IMR-90 (cell line): ENCODE measurements at regions not wholly inside any gene's neighbourhood (a gene's known extent, or its start where the extent isn't known, plus 50 kb on each side); places are given as distances from the start of the nearest gene placed in this dataset.

Experiments used
- ATAC-seq: fragments of 200-7000 bp; cut with Tn5 transposase; 2 replicates; pipeline ENCODE4 v1.9.1; 2020; ENCODE audit warnings: low read depth, mild to moderate bottlenecking, moderate library complexity
- BruUV-seq: library from RNA; stranded (reverse); fragments of 400-500 nt; replicated peaks from 2 replicates; lab custom pipeline; 2021; lab: Mats Ljungman, UMichigan
- CTCF ChIA-PET: fragments of 300-600 bp; formaldehyde crosslinking; extraction: SDS; loops from one replicate; lab custom pipeline; 2021; ENCODE audit warnings: antibody characterized with exemption; lab: Yijun Ruan, JAX
- POLR2A ChIA-PET: fragments of 300-600 bp; sonication (Branson Sonifier 250); formaldehyde crosslinking; loops from one replicate; lab custom pipeline; 2022; ENCODE audit warnings: antibody characterized with exemption; ENCODE audit not compliant: unreplicated experiment; lab: Charles Lee
- DNase-seq: peaks from one replicate; pipeline ENCODE4 v3.0.0; 2013
- H2AFZ ChIP-seq: replicated peaks from 2 replicates; pipeline ENCODE3; 2013; ENCODE audit warnings: low read length, mild to moderate bottlenecking; ENCODE audit not compliant: poor library complexity
- H2AK5ac ChIP-seq: 2 replicates; pipeline ENCODE4 v1.6.1; 2013; ENCODE audit warnings: low read depth, low read length, inconsistent platforms
- H2AK9ac ChIP-seq: replicated peaks from 2 replicates; pipeline ENCODE3; 2013; ENCODE audit warnings: mild to moderate bottlenecking, low read depth, low read length, moderate library complexity; ENCODE audit not compliant: poor library complexity
- H2BK120ac ChIP-seq: 2 replicates; pipeline ENCODE4 v1.6.1; 2013; ENCODE audit warnings: low read depth, low read length, inconsistent platforms
- H2BK15ac ChIP-seq: 3 replicates; pipeline ENCODE4 v1.6.1; 2013; ENCODE audit warnings: low read depth, low read length, inconsistent platforms
- H2BK20ac ChIP-seq: 2 replicates; pipeline ENCODE4 v1.6.1; 2013; ENCODE audit warnings: low read depth, mild to moderate bottlenecking, inconsistent platforms, low read length, moderate library complexity
- H2BK5ac ChIP-seq: 2 replicates; pipeline ENCODE4 v1.6.1; 2013; ENCODE audit warnings: mild to moderate bottlenecking, low read depth, low read length, inconsistent platforms; ENCODE audit not compliant: poor library complexity, severe bottlenecking
- H3K14ac ChIP-seq: replicated peaks from 2 replicates; pipeline ENCODE4 v1.6.1; 2013; ENCODE audit warnings: low read depth, low read length, inconsistent platforms
- H3K18ac ChIP-seq: 2 replicates; pipeline ENCODE4 v1.6.1; 2013; ENCODE audit warnings: low read depth, low read length, control low read depth
- H3K23ac ChIP-seq: 2 replicates; pipeline ENCODE4 v1.6.1; 2013; ENCODE audit warnings: low read depth, low read length, inconsistent platforms
- H3K27ac ChIP-seq: 2 replicates; pipeline ENCODE4 v1.5.1; 2013; ENCODE audit warnings: mild to moderate bottlenecking, control low read depth, low read length; ENCODE audit not compliant: insufficient read depth
- H3K27me3 ChIP-seq: 2 replicates; pipeline ENCODE4 v1.6.1; 2013; ENCODE audit warnings: low read length; ENCODE audit not compliant: control insufficient read depth, insufficient read depth
- H3K36me3 ChIP-seq: 2 replicates; pipeline ENCODE4 v1.6.1; 2013; ENCODE audit warnings: low read length, mixed read lengths; ENCODE audit not compliant: control insufficient read depth, insufficient read depth
- H3K4ac ChIP-seq: 2 replicates; pipeline ENCODE4 v1.6.1; 2013; ENCODE audit warnings: low read depth, low read length, inconsistent platforms
- H3K4me1 ChIP-seq: 2 replicates; pipeline ENCODE4 v1.6.1; 2013; ENCODE audit warnings: low read length, mixed read lengths; ENCODE audit not compliant: control insufficient read depth, insufficient read depth
- H3K4me2 ChIP-seq: 2 replicates; pipeline ENCODE4 v1.6.1; 2013; ENCODE audit warnings: low read depth, mild to moderate bottlenecking, control low read depth, low read length, moderate library complexity
- H3K4me3 ChIP-seq: 2 replicates; pipeline ENCODE4 v1.5.1; 2013; ENCODE audit warnings: low read depth, mild to moderate bottlenecking, control low read depth, low read length, moderate library complexity; ENCODE audit not compliant: insufficient read depth
- H3K56ac ChIP-seq: 2 replicates; pipeline ENCODE4 v1.6.1; 2013; ENCODE audit warnings: low read length, inconsistent platforms; ENCODE audit not compliant: insufficient read depth; ENCODE audit errors: extremely low read depth
- H3K79me1 ChIP-seq, 2 experiments: 2 replicates each; pipeline ENCODE4 v1.6.1; 2013; ENCODE audit warnings: low read length in 2 of 2, inconsistent platforms in 1 of 2, low read depth in 1 of 2
- H3K9ac ChIP-seq: 2 replicates; pipeline ENCODE4 v1.6.1; 2013; ENCODE audit warnings: low read depth, low read length, control low read depth
- H3K9me1 ChIP-seq: 2 replicates; pipeline ENCODE4 v1.6.1; 2013; ENCODE audit warnings: low read length, inconsistent platforms; ENCODE audit not compliant: insufficient read depth
- H3K9me3 ChIP-seq: 2 replicates; pipeline ENCODE4 v1.6.1; 2013; ENCODE audit warnings: low read length; ENCODE audit not compliant: control insufficient read depth, insufficient read depth
- H4K20me1 ChIP-seq: 2 replicates; pipeline ENCODE4 v1.6.1; 2013; ENCODE audit warnings: low read length, inconsistent platforms; ENCODE audit not compliant: insufficient read depth
- H4K5ac ChIP-seq: 2 replicates; pipeline ENCODE4 v1.6.1; 2013; ENCODE audit warnings: mild to moderate bottlenecking, low read depth, low read length, control low read depth
- H4K8ac ChIP-seq, 2 experiments: 2 replicates each; pipeline ENCODE4 v1.6.1; 2013; ENCODE audit warnings: low read depth in 2 of 2, low read length in 2 of 2, control low read depth in 1 of 2, inconsistent platforms in 1 of 2
- H4K91ac ChIP-seq: 2 replicates; pipeline ENCODE4 v1.6.1; 2013; ENCODE audit warnings: low read depth, low read length, inconsistent platforms; ENCODE audit not compliant: insufficient read depth
- MAZ ChIP-seq: IDR thresholded peaks from 2 replicates; pipeline ENCODE4 v1.6.1; 2012; ENCODE audit warnings: low read depth, mild to moderate bottlenecking, low read length, improper control_type of control experiment, moderate library complexity, borderline replicate concordance
- RCOR1 ChIP-seq: IDR thresholded peaks from 2 replicates; pipeline ENCODE4 v1.6.1; 2012; ENCODE audit warnings: mild to moderate bottlenecking, low read length, improper control_type of control experiment; ENCODE audit not compliant: insufficient replicate concordance
- dilution Hi-C: fragments of 300-500 bp; cut with HindIII; formaldehyde crosslinking; loops from one replicate; pipeline ENCODE4 v1.14.3; 2018; ENCODE audit warnings: low sequenced_read_pairs; ENCODE audit not compliant: unreplicated experiment
- in situ Hi-C: fragments of 300-500 bp; cut with MboI; formaldehyde crosslinking; loops from 3 replicates; pipeline ENCODE4 v1.14.3; 2019; ENCODE audit warnings: low sequenced_read_pairs, inconsistent platforms, mixed read lengths
- intact Hi-C: fragments of 100-400 bp; cut with micrococcal nuclease; formaldehyde crosslinking; loops from 2 replicates; pipeline ENCODE4 v1.10.0; 2022

DNA sequence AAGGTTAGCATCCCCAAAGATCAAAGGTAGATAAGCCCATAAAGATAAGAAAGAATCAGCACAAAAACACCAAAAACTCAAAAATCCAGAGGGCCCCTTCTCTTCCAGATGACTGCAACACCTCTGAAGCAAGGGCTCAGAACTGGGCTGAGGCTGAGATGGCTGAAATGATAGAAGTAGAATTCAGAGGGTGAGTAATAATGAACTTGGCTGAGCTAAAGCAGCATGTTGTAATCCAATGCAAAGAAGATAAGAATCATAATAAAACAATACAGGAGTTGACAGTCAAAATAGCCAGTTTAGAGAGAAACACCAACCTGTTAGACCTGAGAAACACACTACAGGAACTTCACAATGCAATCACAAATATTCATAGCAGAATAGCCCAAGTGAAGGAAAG lies 406.9 kb upstream of the CXADR start:
- Histone ChIP-seq H4K20me1 (no peaks in the 10 kb centered on the region), H3K9me1 (no peaks in the 10 kb centered on the region), H4K5ac (no peak overlapping the region), H3K23ac (no peak overlapping the region), H3K9ac (no peak overlapping the region), H3K56ac (no peak overlapping the region), H3K27ac (no peak overlapping the region), H2AK9ac (no peak overlapping the region), H3K4me3 (no peak overlapping the region), H2BK120ac (no peak overlapping the region), H3K4me2 (no peak overlapping the region), H3K36me3 (no peaks in the 10 kb centered on the region), H2BK15ac (no peak overlapping the region), H4K8ac (no peak overlapping the region), H3K14ac (no peak overlapping the region), H3K4me1 (no peaks in the 10 kb centered on the region), H2AFZ (no peak overlapping the region), H2BK20ac (no peak overlapping the region), H2AK5ac (no peak overlapping the region), H3K27me3 (no peaks in the 10 kb centered on the region), H4K91ac (no peak overlapping the region), H3K18ac (no peak overlapping the region), H3K4ac (no peak overlapping the region), H3K79me1 (no peaks in the 10 kb centered on the region), H3K9me3 (peaks cover 8% of the 10 kb centered on the region), H2BK5ac (no peak overlapping the region)
- no peak for ATAC-seq
- in situ Hi-C loops (no loop called here), dilution Hi-C loops (no loop called here), intact Hi-C loops (no loop called here)
- DNase-seq, result no peak
- CTCF ChIA-PET, result no interaction called here
- no peak for TF ChIP-seq RCOR1
- no peak for TF ChIP-seq MAZ
- POLR2A ChIA-PET, result no interaction called here
- BruUV-seq, result no TSS peak
